ENCODE measurements at regions not wholly inside any gene's neighbourhood (a gene's known extent, or its start where the extent isn't known, plus 50 kb on each side); places are given as distances from the start of the nearest gene placed in this dataset.

DNA sequence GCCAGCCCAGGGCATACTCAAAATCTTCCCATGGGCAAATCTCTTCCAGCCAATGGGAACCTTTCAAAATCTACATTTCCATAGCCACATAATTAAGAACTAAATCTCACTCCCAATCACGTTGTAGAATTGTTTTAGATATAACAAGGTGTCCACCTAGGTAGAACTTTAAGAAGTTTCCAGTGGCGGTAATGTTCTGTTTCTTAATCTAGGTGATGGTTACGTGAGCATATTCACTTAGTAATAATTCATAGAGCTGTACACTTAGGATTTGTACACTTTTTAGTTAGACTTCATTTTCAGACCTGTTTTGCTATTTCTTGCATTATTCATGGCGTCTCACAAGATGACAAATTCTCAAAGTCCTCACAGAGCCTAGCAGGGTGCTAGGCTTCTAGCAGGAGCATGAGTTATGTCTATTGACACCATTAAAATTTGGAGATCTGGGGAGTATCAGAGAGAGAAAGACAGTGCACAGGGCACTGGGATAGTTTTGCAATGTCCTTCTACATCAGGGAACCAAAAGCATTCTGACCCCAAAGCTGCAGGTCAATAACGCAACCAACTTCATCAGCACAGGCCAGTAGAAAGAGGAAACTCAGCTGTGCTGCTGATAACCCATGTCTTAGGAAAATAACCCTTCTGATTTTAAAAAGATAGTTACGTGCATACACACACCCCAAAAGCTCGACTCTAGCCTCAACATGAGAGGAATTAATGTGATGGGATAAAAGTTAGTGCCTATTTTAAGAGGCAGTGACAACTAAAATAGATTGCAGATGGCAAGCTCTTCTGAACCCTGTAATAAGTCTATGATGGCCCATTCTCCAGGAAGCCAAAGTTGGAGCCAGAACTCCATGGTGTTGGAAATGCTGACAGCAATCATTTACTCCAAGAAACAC lies 518.1 kb upstream of the JARID2 start:
- no peaks in the 10 kb centered on the region for H3K79me2 ChIP-seq (ENCODE audit: insufficient read depth)
- no peak for DNase-seq
- no peaks in the 10 kb centered on the region for H3K27me3 ChIP-seq (replicated peaks; ENCODE audit: insufficient read depth)
- H3K9ac ChIP-seq, result no peak overlapping the region; the same call in 1 of the 2 replicates
- WGBS, 2 experiments (ENCODE audit: low coverage in 1 of 2, low lambda C conversion rate in 2 of 2, missing lambda C conversion rate in 2 of 2), result 79 to 83% methylated on average over 7 of the region's 7 CpGs
- no peaks in the 10 kb centered on the region for H4K20me1 ChIP-seq (ENCODE audit: insufficient read depth)
- H3K4me2 ChIP-seq (ENCODE audit: unreplicated experiment), result peak overlapping the region; percentile 7
- TF ChIP-seq EZH2phosphoT487 (IDR thresholded peaks at IDR 0.05; ENCODE audit: insufficient read depth, low read depth) (no peak), EZH2 (IDR thresholded peaks at IDR 0.05; ENCODE audit: insufficient read depth, poor library complexity, severe bottlenecking) (no peak)
- H3K36me3 ChIP-seq (ENCODE audit: low read depth), result no peaks in the 10 kb centered on the region
- H2AFZ ChIP-seq, result peak overlapping the region; percentile 54
- H3K4me1 ChIP-seq (ENCODE audit: insufficient read depth), result peaks cover 13% of the 10 kb centered on the region
- no peak overlapping the region for H3K27ac ChIP-seq
- no peaks in the 10 kb centered on the region for H3K9me2 ChIP-seq (ENCODE audit: insufficient read depth)
- in situ Hi-C loops (cut with MboI), result no loop called here
- peaks cover 8% of the 10 kb centered on the region for H3F3A ChIP-seq (ENCODE audit: insufficient read depth)
- no peaks in the 10 kb centered on the region for H3K9me3 ChIP-seq (ENCODE audit: low read depth)
- H3K4me3 ChIP-seq, result no peak overlapping the region

DNA sequence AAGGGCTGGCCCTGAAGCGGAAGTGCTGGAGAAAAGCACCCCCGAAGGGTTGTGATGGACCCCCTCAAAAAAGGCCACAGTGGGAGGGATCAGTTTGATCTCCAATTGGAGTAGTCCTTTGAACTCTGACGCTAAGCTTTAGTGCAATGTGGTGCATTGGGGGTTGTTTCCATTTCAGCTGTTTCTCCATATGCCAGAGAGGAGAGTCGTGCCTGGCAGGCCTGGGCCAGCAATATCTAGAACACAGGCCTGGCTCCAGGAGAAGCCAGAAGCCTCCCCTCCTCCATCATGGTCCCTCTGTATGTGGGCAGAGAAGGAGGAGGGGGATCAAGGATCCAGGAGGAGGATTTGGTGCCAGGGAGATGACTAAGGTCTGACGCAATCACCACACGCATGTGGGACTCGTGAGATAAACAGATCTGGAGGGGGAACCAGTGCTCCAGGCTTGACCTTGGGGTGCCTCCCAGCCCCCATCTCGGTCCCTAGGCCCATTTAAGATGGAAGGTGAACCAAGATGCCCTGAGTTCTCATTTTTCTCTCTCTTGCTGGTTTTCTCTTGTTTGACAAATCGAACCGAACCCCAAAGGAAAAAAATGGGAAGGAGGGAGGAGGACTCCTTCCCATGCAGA lies 517.4 kb upstream of the JARID2 start:
- TF ChIP-seq EZH2 (IDR thresholded peaks at IDR 0.05; ENCODE audit: insufficient read depth, poor library complexity, severe bottlenecking) (no peak), EZH2phosphoT487 (IDR thresholded peaks at IDR 0.05; ENCODE audit: insufficient read depth, low read depth) (no peak)
- H3K9me3 ChIP-seq (ENCODE audit: low read depth), result no peaks in the 10 kb centered on the region
- no peak overlapping the region for H3K27ac ChIP-seq
- DNase-seq, result peak; percentile 67
- peaks cover 15% of the 10 kb centered on the region for H3F3A ChIP-seq (ENCODE audit: insufficient read depth)
- H3K9me2 ChIP-seq (ENCODE audit: insufficient read depth), result no peaks in the 10 kb centered on the region
- H3K4me1 ChIP-seq (ENCODE audit: insufficient read depth), result peaks cover 20% of the 10 kb centered on the region
- H3K4me3 ChIP-seq, result no peak overlapping the region
- no peak overlapping the region; the same call in 1 of the 2 replicates for H3K9ac ChIP-seq
- H4K20me1 ChIP-seq (ENCODE audit: insufficient read depth), result no peaks in the 10 kb centered on the region
- no peaks in the 10 kb centered on the region for H3K27me3 ChIP-seq (replicated peaks; ENCODE audit: insufficient read depth)
- H3K36me3 ChIP-seq (ENCODE audit: low read depth), result no peaks in the 10 kb centered on the region
- no peaks in the 10 kb centered on the region for H3K79me2 ChIP-seq (ENCODE audit: insufficient read depth)
- in situ Hi-C loops (cut with MboI), result no loop called here
- H3K4me2 ChIP-seq (ENCODE audit: unreplicated experiment), result peak overlapping the region; percentile 7
- 30 to 35% methylated on average over 10 of the region's 10 CpGs for WGBS, 2 experiments (ENCODE audit: low coverage in 1 of 2, low lambda C conversion rate in 2 of 2, missing lambda C conversion rate in 2 of 2)
- peak overlapping the region; percentile 54 for H2AFZ ChIP-seq

DNA sequence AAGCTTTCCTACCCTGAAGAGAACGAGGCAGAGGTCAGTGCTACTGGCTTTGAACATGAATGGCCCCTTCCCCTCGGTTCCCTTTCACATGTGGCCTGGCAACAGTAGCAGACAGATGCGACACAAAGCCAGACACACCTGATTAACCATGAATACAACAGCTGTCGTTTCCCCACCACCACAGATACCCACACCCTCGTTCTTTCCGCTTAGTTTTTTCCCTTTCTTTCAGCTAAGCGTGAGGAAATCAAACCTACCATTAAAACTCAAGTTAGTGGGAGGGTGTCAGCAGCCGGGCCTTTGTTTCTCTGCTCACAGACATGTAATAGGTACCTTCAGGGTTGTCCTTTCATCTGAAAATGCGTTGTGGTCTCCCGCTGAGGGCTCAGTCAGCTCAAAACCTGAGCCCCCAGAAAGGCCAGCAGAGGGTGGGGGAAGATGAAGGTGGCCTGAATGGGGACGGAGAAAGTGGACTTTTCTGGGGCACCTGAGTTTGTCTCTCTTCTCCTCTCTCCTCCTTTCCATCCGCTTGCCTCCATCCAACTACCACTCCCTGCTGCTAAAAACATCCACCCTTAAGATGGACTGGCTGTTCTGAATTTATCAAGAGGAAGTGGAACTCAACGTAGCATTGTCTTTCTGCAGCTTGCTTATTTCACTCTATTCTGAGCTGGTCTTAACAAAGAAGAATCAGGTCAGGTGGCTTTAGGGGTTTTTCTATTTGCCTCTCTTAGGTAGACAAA lies 516.6 kb upstream of the JARID2 start:
- Histone ChIP-seq H3K79me2 (ENCODE audit: insufficient read depth) (no peaks in the 10 kb centered on the region), H3K36me3 (ENCODE audit: low read depth) (no peaks in the 10 kb centered on the region), H3K4me1 (ENCODE audit: insufficient read depth) (peaks cover 28% of the 10 kb centered on the region), H3F3A (ENCODE audit: insufficient read depth) (peaks cover 23% of the 10 kb centered on the region), H3K4me2 (ENCODE audit: unreplicated experiment) (no peak overlapping the region), H3K9me3 (ENCODE audit: low read depth) (no peaks in the 10 kb centered on the region), H3K9me2 (ENCODE audit: insufficient read depth) (no peaks in the 10 kb centered on the region), H2AFZ (no peak overlapping the region), H4K20me1 (ENCODE audit: insufficient read depth) (no peaks in the 10 kb centered on the region), H3K27me3 (replicated peaks; ENCODE audit: insufficient read depth) (no peaks in the 10 kb centered on the region), H3K4me3 (no peak overlapping the region), H3K9ac (no peak overlapping the region), H3K27ac (no peak overlapping the region)
- 97% methylated on average over 13 of the region's 13 CpGs for WGBS, 2 experiments (ENCODE audit: low coverage in 1 of 2, low lambda C conversion rate in 2 of 2, missing lambda C conversion rate in 2 of 2)
- DNase-seq, result no peak
- TF ChIP-seq EZH2 (IDR thresholded peaks at IDR 0.05; ENCODE audit: insufficient read depth, poor library complexity, severe bottlenecking), result no peak
- TF ChIP-seq EZH2phosphoT487 (IDR thresholded peaks at IDR 0.05; ENCODE audit: insufficient read depth, low read depth), result no peak
- in situ Hi-C loops (cut with MboI), result no loop called here

DNA sequence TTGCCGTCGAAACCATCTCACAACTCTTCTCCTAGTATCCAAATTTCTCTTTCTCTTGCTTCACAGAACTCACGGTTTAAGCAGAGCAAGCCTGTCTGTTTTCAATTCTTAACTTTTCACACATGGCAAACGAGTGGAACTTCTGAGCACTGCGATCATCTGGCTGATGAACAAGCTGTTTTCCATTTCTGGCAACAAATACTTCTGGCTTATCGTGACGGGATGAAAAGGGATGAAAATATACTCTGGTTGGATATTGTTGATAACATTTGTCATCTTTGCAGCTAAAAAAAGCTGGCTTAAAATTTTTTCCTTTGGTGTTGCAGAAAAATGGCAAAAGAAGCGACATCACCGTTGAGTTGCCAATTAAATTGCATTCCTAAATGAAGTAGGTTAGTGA lies 515.2 kb upstream of the JARID2 start:
- Histone ChIP-seq H3K27me3 (replicated peaks; ENCODE audit: insufficient read depth) (no peaks in the 10 kb centered on the region), H4K20me1 (ENCODE audit: insufficient read depth) (no peaks in the 10 kb centered on the region), H3K9ac (no peak overlapping the region), H3K4me3 (no peak overlapping the region), H3F3A (ENCODE audit: insufficient read depth) (peaks cover 32% of the 10 kb centered on the region), H3K4me2 (ENCODE audit: unreplicated experiment) (no peak overlapping the region), H2AFZ (peak overlapping the region; percentile 53), H3K4me1 (ENCODE audit: insufficient read depth) (peaks cover 39% of the 10 kb centered on the region), H3K9me3 (ENCODE audit: low read depth) (no peaks in the 10 kb centered on the region), H3K9me2 (ENCODE audit: insufficient read depth) (no peaks in the 10 kb centered on the region), H3K36me3 (ENCODE audit: low read depth) (no peaks in the 10 kb centered on the region), H3K27ac (peak overlapping the region; percentile 2; the same call in 1 of the 2 replicates), H3K79me2 (ENCODE audit: insufficient read depth) (no peaks in the 10 kb centered on the region)
- WGBS, 2 experiments (ENCODE audit: low coverage in 1 of 2, low lambda C conversion rate in 2 of 2, missing lambda C conversion rate in 2 of 2), result 43 to 59% methylated on average over 9 of the region's 9 CpGs
- no peak for TF ChIP-seq EZH2phosphoT487 (IDR thresholded peaks at IDR 0.05; ENCODE audit: insufficient read depth, low read depth)
- no peak for TF ChIP-seq EZH2 (IDR thresholded peaks at IDR 0.05; ENCODE audit: insufficient read depth, poor library complexity, severe bottlenecking)
- in situ Hi-C loops (cut with MboI), result no loop called here
- no peak for DNase-seq

Data from GM23248 (cell line).